GM18517 (cell line): ENCODE measurements at regions not wholly inside any gene's neighbourhood (a gene's known extent, or its start where the extent isn't known, plus 50 kb on each side); places are given as distances from the start of the nearest gene placed in this dataset.
"Not testable (repeated sequence)": the region's sequence is repeated elsewhere in the genome, so short reads cannot be mapped to it uniquely, and the experiment has no call there.

Experiments
- ATAC-seq: cut with Tn5 transposase; IDR thresholded peaks from one replicate; pipeline ENCODE4 v1.9.1; 2021; ENCODE audit warnings: mild to moderate bottlenecking, moderate library complexity; ENCODE audit not compliant: unreplicated experiment

DNA sequence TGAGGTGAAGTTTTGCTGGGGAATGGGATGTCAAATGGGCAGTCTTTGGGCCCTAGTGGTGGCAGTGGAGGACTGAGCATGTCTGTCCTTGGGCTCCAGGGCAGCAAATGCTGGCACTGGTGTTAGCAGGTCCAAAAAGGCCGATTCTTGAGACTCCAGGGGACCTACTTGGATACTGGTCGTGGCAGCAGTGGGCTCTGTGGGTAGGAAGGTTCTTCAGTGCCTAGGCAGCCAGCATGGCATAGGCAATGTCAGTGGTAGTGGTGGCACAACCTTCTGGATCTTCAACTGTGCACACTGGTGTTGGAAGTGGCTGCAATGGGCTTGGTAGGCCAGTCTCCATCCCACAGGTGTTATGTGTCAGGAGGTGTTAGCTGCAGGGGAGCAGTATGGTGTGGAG lies 334.7 kb upstream of the KITLG start:
- no peak for ATAC-seq

GRCh38 chr12:88909510-88909909 lies 329.2 kb upstream of the KITLG start:
- no peak for ATAC-seq

DNA sequence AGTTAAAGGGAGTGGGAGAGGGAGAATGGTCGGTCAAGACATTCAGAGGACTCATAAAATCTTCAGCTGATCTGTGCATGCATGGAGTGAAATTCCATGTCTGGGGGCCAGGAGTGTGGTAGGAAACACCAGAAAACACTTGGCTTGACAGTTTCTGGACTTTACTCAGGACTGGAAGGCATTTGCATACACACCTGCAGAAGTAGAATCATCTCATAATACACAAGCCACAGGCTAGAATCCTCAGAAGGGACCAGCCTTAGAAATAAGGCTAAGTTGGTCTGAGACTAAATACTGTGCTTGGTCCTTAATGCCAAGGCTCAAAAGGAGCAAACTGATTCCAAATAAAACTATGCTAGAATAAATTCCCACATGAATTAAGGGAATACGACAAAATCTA lies 328.1 kb upstream of the KITLG start:
- ATAC-seq = no peak

DNA sequence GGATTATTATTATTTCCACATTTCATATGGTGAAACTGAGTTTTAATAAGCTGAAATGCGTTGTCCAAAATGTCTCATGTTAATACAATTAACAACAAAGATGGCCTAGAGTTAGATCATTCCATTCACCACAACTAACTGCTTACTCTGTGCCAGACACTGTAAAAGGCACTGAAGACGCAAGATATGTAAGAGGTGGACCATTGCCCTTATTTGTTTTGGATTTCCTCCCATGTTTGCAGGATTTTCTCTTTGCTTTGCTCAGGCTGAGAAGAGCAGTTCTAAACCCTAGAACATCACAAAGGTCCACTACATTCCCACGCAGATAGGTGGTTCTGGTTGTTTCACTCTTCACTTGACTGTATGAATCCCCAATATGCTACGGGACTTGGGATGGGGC lies 324.4 kb upstream of the KITLG start:
- ATAC-seq = no peak

DNA sequence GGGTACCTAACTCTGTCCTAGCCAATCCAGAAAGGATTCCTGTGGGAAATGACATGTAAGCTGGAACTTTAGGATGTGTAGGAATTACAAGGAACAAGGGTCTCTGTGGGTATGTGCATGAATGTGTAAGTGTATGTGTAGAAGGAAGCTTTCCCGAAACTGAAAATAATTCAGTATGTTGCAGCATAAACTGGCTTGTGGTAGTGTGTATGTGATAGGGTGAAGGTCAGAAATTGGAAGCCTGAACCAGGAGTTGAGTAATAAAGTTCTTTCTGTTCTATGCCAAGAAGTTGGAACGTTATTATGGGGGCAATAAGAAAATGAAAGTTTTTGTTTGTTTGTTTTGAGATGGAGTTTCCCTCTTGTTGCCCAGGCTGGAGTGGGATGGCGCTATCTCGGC lies 323.1 kb upstream of the KITLG start:
- ATAC-seq = no peak

GRCh38 chr12:88897723-88898122 lies 317.5 kb upstream of the KITLG start:
- no peak for ATAC-seq

- no peak for ATAC-seq
Observed at GRCh38 chr12:88896958-88897357, 316.7 kb upstream of the KITLG start.

- no peak for ATAC-seq
Observed at GRCh38 chr12:88895634-88896033, 315.4 kb upstream of the KITLG start.

- ATAC-seq = no peak
Observed at GRCh38 chr12:88893801-88894200, 313.5 kb upstream of the KITLG start.

DNA sequence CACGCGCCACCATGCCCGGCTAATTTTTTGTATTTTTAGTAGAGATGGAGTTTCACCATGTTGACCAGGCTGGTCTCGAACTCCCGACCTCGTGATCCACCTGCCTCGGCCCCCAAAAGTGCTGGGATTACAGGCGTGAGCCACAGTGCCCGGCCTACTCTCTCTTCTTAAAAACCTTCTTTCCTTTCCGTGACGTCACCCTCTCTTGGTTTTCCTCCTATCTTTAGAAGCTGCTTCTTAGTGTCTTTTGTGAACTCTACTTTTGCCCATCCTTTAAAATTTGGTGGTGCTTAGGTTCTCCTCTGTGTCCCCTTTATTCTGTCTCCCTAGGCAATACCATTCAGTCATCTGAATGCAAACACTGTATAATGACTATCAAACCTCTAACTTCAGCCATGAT lies 311.2 kb upstream of the KITLG start:
- not testable (repeated sequence) for ATAC-seq

- ATAC-seq = no peak
Observed at GRCh38 chr12:88889326-88890110, 309.2 kb upstream of the KITLG start.

GRCh38 chr12:88884600-88884999 lies 304.3 kb upstream of the KITLG start:
- ATAC-seq = peak; percentile 78

DNA sequence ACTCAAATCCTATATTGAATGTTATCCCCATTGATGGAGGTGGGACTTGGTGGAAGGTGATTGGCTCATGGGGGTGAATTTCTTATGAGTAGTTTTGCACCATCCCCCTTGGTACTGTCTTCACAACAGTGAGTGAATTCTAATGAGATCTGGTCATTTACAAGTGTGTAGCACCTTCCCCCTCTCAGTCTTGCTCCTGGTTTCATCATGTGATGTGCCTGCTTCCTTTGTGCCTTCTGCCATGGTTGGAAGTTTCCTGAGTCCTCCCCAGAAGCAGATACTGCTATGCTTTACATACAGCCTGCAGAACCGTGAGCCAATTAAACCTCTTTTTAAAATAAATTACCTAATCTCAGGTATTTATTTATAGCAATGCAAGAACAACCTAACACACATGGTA lies 302.4 kb upstream of the KITLG start:
- no peak for ATAC-seq

DNA sequence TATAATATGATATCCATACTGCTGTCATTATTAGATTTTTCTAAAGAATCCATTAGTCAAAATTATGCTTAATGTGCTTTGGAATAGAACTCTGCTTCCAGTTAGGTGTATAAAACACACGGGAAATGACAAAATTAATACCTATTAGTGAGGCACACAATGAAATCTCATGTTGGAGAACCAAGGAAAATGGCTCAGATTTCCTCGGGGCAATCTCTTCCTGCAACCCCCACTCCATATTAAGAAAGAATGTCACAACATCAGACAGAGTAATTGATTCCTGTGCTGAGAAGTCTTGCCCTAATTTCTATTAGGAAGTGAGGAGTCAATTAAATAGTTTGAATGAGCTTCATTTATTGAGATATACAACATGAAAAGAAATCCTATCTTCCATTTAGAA lies 299.8 kb upstream of the KITLG start:
- ATAC-seq = no peak

DNA sequence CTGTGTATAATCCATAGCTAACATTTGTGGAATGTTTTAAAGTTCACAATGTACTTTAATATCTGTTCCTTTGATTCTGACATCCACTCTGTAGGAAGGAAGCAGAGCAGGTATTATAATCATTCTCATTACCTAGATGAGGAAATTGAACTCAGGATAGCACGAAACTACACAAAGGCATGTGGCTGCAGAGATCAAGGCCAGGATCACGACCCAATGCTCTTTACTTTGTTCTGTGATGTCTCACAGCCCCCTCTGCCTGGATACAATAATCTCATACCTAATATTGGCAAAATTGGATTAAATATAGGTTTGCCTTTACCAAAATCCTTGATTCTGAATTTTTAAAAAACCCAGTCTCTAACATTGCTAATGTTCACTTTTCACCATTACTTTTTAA lies 298.0 kb upstream of the KITLG start:
- ATAC-seq = no peak

DNA sequence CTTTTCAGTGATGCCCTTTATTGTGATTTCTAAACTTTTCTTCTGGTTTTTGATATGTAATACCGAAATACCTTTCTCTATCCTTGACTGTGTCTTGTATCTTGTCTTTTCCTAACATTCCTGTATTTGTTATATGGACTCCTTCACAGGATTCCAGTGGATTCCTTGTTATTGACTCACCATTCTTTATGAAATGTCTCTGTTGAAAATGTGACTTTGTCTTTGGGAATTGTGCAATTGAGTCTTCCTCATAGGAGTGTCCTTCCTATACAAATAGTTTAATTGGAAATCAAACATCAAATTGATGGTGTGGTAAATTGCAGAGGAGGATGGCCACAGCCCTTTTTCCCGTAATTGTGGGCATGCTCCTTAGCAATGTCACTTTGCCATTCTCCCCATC lies 296.6 kb upstream of the KITLG start:
- no peak for ATAC-seq

GRCh38 chr12:88870000-88870737 lies 289.9 kb upstream of the KITLG start:
- no peak for ATAC-seq

DNA sequence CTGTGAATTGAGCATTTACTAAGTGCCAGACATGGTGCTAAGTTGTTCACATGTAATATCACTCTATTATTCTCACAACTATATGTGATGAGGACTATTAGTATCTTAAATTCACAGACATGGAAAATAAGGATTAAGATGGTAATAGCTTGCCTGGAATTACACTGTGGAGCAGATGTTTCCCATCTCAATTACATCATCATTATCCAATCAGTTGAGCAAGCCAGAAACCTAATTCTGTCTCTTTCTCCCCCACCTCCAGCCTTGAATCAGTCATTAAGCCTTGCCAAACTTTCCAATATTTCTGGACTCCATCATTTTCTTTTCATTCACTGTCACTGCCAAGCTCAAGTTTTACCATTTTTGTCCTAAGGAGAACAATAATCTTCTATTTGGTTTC lies 287.8 kb upstream of the KITLG start:
- no peak for ATAC-seq

DNA sequence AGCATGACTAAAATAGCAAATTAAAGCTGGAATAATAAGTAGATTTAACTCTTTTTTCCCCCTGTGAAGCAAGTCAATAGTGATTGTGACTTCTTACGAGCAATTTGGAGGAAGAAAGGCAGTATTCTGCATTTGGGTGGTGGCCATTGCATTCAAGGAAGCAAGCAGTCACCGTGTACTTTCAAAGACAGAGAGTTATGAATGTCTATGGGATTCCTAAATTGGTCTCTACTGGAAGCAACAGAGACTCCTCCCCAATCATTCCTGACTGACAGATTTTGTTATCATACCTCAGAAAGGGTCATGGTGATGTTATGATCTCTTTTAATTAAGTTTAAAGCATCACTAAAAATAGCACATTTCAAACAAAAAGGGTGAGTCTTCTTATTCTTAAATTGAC lies 287.2 kb upstream of the KITLG start:
- ATAC-seq = no peak

GRCh38 chr12:88866881-88867280 lies 286.6 kb upstream of the KITLG start:
- ATAC-seq = no peak

DNA sequence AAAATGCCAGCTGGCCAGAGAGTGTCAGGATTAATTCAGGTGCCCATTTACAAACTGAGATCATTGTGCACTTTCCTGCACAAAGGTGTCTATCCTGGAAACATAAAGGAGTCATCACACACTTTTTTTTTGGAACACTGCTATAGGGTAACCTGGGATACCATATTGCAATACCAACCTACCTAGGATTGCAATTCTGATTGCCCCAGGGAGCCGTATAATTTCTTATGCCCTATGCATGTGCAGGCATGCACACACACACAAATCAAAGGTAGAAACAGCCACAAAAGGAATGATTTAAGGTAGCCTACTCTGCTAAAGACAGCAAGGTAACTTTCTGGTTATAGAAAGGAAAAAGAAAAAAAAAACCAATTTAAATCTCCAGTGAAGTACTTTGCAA lies 285.3 kb upstream of the KITLG start:
- ATAC-seq = no peak

DNA sequence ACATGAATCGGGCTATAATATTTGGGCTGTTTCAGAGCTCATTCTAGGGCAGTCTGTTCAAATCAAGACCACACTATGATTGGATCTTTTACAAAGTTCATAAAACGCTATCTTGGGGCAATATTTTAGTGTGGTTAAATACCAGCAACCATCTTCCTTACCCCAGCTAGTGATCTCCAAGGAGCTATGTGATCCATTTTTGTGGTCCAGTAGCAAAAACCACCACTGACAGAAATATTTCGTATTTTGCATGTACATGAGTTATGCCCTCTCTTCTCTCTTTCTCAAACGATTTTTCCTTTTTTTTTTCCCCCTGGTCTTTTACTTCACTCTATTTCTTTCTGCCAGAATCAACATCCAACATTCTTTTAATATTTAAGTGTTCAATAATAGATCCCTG lies 280.6 kb upstream of the KITLG start:
- no peak for ATAC-seq

DNA sequence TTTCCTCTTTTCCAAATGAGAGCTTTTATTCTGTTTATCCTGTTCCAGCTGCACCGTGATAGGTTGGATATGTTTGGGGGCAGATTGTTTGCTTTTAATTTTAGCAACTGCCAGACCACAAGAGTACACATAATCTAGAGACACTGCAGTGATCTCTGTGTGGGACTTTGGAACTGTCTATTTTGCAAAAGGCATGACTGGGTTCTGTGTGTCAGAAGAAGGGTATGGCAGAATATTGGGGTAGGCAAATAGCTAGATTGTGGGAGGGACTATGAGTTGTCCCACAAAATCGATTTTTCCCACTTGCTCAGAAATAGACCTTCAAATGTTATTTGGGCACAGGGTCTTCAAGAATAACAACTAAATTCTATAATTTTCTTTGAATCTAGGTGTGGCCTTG lies 275.9 kb upstream of the KITLG start:
- ATAC-seq = no peak
